HuH-7.5 (cell line): ENCODE measurements at regions not wholly inside any gene's neighbourhood (a gene's known extent, or its start where the extent isn't known, plus 50 kb on each side); places are given as distances from the start of the nearest gene placed in this dataset.
"Not testable (repeated sequence)": the region's sequence is repeated elsewhere in the genome, so short reads cannot be mapped to it uniquely, and the experiment has no call there.

ENCODE experiments used
- DNase-seq: peaks from one replicate; pipeline ENCODE4 v3.0.0; 2011; ENCODE audit warnings: low spot score

DNA sequence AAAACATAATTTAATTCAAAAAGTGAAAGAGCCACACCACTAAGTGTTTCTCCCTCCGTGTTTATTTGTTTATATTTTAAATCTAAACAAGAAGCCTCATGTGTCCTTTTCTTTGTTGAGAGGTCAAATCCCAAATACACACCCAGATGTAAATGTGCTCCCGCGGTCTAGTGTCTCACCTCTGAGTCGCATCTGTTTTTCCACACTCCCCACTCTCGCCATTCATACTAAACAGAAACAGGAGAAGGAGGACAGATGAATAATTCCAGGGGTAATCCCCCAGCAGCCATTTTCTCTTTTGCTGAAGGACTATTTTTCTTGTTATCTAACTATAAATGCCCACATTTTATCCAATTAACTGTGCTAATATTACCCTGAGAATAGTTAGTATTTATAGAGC is 361.6 kb upstream of the RIOK2 start:
- no peak for DNase-seq

DNA sequence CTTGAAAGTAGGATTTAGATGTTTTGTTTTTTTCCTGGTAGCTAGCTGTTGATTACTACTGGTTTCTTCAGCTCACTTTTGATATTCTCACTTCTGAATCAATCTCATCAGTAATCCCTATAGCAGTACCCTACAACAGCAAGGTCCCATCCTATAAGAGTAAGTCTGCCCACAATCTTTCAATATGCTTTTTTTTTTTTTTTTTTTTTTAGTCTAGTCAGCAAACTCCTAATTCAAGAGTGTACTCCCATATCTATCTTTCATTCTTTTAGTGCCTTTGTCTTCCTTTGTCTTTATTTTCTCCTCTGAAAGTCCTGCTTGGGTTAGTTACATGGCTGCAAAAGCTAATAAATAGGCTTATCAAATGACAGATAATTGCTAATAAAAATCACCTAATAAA is 362.4 kb upstream of the RIOK2 start:
- no peak for DNase-seq

DNA sequence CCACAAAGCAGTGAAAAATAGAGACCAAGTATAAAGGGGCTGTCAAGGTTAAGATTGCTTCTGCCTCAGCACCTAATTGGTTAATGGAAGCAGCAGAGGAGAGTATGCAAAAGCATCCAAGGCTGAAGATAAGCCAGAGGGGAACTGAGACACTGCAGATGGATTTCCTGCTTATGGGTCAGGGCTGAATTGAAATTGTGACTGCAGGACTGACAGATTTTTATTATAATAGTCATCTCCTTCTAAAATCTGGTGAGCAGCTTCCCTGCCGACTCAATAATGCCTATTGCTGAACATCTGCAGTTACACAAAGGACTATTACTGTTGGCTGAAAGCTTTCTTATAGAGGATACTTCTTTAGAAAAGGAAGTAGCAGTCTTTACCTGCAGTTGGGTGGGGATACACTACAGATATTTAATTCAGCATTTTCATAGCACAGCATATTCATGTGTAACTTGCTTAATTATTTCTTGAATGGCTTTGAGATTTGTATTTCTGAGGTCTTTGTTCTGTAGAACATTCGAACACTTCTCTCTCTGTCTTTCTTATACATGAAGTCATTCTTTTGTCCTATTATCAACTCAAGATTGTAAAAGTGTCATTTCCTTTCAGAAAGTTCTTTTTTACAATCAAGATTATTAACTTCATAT is 363.0 kb upstream of the RIOK2 start:
- DNase-seq = no peak

DNA sequence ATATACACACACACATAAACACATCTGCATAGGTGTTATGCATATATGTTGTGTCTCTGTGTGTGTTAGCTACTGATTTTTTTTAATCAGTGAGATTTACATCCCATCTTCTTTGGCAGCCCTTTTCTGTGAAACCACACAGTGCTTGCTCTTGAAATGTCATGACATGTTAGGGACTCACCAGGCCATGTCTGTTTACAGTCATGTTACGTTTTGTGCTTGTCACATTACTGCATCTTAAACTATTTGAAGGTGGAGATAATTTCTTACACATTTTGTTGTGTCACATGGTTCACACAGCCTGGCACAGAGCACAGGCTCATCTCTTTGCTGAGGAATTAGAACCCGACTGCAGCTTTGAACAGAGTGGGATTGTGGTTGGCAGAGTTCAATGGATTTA is 364.4 kb upstream of the RIOK2 start:
- no peak for DNase-seq

DNA sequence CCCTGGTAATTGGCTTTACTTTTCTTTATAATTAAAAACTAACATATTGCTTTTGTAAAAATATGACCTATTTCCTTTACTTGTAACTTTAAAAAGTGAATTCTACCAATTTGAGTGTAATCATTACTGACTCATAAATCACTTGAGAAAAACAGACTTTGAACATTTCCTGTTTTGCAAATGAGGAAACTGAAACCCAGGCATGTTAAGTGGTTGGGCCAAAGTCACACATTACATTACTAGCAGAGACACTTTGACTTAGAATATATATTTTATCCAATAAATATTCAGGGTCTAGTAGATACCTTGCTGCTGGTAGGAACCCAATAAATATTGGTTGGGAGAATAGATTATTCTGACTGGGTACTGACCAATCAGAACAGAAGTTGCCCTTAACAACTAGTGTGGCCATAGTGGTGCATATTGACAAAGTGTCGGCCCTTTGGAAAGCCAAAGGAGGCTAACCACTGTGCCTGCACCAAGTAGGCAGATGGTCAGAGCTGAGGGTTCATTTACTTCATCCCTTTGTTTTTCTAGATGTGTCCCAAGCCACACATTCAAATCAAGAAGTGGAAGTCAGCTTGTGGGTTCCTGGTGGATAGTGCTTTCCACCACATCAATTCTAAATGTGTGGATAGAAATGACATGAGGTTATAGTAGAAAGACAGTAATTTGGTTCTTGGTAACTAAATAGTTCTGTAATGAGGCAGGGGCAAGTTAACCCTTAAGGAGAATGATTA is 365.1 kb upstream of the RIOK2 start:
- no peak for DNase-seq

DNA sequence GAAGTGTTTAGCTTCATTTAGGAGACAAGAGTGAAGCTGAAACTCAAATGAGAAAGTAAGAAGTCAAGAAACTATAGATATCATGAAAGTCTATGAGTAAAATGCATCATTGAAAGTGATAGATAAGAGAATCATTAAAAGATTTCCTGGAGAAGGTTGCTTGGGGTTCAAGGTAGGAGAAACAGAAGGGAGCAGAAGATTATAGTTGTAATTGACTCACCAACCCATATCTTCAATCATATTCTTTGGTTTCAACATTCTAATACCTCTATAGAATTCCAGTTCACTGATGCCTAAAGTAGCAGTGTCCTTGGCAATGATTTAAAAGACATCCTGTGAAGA is 365.7 kb upstream of the RIOK2 start:
- no peak for DNase-seq

DNA sequence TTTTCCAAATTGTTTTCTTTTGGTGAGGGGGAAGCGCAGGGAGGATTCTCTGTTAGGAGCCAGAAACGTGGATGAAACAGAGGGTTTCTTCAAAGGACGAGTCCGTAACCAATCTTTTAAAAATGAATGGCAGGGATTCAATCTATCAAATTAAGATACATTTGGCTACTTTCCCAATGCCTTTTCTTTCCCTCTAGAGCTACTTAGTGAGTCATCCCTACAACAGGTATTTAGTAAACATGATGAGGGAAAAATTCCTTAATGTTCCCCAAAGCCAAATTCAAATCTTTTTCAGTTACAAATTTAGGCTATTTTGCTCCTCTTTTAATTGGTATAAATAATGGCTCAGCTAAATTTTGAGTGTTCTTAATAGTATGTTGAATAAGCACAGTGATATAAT is 366.4 kb upstream of the RIOK2 start:
- DNase-seq = no peak

DNA sequence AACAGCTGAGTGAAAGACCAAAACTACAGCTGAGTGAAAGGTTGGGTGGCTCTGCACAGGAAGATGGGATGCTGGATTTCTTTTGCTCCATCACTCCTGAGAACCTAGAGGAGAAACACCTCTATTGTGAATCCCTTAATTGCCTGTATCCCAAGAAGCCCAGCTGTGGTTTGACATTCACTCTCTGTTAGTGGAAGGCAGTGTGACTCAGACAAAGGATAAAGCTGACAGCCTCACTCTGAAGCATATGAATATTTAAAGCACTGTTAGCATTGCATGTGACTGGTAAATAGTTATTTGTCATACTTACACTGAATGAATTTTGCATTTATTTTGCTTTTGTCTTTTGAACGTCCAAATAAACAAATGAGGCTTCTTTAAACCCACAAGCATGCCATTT is 367.1 kb upstream of the RIOK2 start:
- no peak for DNase-seq

DNA sequence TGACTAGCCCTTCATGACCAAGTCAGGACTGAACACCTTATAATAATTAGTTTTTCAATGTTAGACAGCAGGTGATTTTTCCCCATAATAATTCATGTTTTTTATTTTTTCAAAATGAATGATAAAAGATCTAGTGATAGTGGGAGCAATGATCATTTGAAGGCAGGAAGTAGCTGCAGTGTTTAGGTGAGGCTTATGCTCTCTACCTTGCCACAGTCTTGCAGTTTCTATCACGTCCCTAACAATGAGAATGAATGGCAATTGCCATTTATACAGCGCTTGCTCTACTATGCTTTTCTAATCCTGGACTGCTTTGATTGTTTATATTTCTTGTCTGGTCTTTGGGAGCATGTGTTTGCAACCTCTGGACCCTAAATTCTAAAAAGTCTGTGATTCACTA is 367.8 kb upstream of the RIOK2 start:
- no peak for DNase-seq

DNA sequence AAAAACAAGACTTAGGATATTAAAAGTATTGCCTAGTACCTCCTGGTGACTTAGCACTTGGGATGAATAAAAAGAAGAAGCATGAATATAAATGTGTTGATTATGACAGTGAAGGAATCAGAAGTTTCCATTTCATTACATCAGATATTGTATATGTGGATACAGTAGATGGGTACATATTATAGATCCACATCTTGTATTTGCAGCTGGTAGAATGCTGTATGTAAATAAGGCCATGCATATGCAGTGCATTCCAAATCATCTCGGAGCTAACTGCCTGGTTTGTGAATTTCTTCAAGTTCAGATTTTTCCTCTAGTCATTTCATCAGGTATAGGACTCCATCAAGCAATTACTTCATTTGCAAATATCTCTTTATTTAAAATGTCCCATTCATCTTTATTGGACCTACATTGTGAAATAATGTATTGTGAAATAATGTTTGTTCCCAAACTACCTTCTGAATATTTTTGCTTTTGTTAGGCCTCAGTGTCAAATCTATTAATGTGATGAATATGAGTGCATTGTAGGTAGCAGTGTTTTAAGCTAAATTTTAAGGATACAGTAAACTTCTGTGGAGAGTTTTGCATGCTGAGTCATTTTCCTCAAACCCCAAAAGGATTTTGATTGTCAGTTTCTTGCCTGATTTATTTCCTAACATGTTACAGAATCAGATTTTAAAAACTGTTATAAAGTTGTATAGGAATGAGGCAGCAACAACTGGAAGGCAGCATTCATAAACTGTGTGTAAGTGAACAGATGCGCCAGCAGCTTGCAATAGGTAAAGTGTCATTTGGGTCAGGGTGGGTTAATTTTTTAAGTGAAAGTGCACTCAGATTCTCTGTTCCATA is 370.8 kb upstream of the RIOK2 start:
- DNase-seq = no peak

DNA sequence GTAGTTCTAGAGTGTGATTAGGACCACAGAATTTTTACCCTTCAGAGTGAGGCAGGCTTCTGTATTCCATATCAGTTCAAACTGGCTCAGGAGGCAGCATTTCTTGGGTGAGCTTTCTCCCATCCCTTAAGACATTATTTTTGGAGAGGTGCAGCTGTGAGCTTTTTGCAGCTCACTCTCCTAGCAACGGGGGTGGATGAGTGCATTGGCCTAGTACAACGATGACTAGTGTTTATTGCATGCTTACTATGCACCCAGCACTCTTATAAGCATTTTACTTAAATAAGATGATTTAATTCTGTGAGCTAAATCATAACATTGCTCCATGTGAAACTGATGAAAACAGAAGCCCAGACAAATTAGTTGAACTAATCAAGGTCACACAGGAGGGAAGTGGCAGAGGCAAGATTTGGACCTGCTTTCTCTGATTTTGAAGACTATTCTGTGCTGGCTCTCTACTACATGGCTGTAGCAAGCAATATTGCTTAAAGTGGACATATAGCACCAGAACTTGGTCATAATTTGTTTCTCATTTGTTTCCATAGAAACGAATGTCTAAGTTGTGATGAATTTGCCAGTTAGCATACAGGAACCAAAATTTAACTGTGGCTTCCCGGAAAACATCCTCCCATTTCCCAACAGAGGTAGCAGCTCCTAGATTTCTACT is 372.1 kb upstream of the RIOK2 start:
- no peak for DNase-seq

DNA sequence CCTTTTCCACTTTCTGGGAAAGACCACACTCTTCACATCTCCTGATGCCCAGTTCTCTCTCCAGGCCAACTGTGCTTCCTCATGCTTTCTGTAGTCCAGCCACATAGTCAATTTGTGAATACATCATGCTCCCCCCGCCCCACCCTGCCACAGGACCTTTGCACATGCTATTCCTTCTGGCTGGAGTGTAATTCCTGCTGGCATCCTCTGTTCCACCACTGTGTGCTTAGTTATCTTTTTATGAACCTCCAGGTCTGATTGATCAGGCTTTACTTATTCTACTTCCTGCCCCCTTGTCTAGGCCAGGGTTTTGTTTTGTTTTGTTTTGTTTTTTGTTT is 372.6 kb upstream of the RIOK2 start:
- DNase-seq = no peak

DNA sequence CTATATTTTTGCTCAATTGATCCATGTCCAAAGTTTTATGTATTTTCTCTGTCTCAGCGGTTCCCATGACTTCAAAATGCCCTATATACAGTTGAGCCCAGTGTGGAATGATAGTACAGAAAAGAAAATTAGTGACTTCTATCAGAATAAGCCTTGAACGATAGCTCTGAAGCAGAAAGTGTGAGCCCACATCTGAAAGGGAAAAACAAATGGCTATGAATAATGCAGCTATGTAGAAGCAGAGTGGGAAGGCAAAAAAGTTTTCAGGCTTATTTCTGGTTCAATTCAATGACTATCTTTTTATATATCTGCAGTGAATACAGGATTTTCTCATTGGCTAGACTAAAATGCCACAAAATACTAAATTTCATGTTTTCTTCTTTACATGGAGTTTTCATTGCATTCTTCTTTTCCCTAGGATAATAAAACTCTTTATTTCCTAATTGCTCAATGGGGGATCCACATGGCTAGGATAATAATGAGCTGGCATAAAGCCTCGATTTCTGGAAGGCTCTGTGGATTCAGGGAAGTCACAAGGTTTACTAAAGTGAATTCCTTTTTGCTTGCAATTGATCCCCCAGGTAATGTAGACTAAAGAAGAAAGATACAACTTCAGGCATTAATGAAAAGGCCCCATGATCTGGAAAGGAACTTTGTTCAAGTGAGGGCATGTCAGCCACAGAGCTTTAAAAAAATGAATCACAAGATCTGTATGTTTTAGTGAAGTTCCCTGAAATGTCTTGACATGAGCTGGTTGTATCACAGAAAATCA is 377.0 kb upstream of the RIOK2 start:
- DNase-seq = no peak

DNA sequence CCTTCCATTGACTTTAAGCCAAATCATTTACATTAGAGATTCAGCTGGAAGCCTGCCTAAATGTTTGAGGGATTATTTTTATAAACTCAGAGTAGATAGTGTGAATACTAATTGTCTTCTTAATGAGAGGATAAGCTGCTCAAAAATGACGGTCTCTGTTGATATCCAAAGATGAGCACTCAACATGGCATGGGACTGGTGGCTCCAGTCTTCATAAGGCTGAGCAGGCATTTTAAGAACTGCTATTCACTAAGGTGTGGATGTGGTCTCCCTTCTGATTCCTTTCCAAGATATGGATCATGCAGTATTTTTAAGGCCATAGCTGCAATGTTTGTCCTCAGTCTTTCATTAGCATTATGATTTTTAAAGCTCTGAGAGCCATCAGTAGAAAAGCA is 377.5 kb upstream of the RIOK2 start:
- no peak for DNase-seq

DNA sequence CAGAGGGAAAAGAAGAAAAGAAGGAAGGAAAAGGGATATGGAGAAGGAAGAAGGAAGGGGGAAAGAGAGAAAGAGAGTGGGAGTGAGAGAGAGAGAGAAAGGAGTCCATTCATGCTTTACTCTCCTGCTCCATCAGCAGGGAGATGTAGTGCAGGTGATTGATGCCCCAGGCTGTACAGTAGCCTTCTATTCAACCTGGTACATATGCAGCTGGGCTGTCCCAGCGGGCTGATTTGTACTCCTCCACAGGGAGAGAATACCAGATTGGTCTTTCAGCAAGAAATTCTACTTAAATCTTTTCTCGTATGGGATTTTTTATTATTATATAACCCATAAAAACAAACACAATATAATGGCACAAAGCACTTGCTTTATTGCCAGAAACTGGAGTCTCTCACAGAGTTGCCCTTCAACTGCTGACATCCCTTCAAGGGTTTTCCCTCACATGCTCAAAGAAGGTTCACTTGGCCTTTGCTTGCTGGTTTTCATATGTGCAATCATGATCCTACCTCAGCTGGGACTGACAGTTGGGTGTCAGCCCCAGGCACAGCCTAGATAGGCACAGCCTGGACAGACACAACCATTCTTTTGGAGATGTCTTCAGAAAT is 380.1 kb upstream of the RIOK2 start:
- DNase-seq = no peak

DNA sequence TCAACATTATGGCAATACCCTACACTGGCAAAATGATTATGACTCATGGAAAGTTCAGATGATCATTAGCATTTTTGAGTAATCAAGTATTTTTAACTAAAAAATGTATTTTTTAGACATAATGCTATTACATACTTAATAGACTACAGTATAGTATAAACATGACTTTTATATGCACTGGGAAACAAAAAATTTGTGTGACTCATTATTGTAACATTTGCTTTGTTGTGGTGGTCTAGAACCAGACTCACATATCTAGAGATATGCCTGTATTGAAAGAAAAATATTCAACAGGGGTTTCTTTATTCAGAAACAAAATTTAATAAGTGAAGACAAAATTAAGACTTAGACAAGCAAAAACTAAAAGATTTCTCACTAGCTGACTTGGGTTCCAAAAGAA is 385.3 kb upstream of the RIOK2 start:
- no peak for DNase-seq

DNA sequence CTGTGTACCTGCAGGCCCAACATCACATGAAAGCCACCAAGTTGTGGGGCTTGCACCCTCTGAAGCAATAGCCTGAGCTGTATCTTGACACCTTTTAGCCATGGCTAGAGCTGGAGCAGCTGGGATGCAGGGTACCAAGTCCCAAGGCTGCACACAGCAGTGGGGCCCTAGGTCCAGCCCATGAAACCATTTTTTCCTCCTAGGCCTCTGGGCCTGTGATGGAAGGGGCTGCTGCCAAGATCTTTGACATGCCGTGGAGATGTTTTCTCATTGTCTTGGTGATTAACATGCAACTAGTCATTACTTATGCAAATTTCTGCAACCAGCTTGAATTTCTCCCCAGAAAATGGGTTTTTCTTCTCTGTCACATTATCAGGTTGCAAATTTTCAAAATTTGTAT is 387.2 kb upstream of the RIOK2 start:
- DNase-seq = no peak

DNA sequence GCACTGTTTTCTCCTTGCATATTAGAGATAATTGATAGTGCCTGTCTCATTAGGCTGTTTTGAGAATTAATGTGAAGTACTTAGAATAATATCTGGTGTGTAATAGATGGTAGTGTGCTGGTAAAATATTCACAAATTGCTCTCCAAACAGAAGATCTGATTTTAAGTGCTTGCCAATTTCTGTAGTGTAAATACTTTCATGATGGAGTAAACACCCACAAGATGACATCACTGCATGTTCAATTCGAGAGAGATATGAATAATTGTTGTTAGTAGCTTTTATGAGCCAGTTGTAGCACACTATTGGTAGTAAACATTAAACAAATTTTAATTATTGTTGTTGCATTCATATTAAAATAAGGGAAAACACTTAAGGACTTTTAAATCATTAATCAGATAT is 392.3 kb upstream of the RIOK2 start:
- no peak for DNase-seq

DNA sequence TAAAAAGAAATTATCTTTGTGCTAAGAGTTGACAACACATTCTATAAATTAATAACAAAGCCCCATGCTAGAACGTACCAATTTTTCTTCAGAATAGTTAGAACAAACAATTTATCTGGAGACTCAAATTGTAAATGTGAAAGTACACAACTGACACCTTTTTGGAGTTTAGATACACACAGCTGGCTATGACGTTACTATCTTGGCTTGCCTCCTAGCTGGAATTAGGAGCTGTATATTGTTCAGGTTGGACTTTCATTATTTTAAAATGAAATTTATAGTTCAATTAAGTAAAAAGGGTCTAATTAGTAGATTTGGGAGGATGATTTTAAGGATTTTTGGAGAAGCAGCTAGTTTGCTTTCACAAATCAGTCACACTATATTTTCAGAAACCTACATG is 393.9 kb upstream of the RIOK2 start:
- no peak for DNase-seq

DNA sequence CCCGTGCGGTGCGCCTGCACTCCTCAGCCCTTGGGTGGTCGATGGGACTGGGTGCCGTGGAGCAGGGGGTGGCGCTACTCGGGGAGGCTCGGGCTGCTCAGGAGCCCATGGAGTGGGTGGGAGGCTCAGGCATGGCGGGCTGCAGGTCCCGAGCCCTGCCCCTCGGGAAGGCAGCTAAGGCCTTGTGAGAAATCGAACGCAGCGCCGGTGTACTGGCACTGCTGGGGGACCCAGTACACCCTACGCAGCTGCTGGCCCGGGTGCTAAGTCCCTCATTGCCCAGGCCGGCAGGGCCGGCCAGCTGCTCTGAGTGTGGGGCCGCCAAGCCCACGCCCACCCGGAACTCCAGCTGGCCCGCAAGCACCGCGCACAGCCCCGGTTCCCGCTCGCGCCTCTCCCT is 396.9 kb upstream of the RIOK2 start:
- DNase-seq = not testable (repeated sequence)

DNA sequence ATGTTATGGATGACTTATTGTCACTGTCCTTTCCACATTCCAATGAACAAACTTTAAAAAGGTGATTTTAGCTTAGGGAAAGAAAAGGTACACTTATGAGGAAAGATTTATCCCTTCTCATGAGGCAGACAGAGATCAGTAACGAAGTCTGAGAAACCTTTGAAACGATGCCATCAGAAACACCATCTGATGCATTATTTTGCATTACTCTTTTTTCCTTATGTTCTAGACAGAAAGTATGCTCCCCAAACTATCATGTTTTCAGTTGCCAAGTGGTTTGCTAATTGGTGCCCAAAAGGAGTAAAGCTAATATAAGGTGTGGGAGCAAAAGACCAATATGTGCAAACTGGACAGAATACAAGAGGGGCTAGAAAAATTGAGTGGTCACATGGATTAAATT is 397.7 kb upstream of the RIOK2 start:
- DNase-seq = no peak

DNA sequence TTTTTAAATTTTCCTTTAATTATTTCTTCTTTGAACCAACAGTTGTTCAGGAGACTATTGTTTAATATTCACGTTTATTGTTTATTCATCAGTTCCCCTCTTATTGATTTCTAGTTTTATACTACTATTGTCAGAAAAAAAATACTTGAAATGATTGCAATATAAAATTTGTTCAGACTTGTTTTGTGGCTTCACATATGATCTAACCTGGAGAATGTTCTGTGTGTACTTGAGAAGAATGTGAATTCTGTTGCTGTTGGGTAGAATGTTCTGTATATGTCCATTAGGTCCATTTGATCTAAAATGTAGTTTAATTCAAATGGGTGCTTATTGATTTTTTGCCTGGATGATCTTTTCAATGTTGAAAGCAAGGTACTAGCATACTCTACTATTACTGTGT is 408.7 kb upstream of the RIOK2 start:
- DNase-seq = no peak
